ENCODE measurements at regions not wholly inside any gene's neighbourhood (a gene's known extent, or its start where the extent isn't known, plus 50 kb on each side); places are given as distances from the start of the nearest gene placed in this dataset.

DNA sequence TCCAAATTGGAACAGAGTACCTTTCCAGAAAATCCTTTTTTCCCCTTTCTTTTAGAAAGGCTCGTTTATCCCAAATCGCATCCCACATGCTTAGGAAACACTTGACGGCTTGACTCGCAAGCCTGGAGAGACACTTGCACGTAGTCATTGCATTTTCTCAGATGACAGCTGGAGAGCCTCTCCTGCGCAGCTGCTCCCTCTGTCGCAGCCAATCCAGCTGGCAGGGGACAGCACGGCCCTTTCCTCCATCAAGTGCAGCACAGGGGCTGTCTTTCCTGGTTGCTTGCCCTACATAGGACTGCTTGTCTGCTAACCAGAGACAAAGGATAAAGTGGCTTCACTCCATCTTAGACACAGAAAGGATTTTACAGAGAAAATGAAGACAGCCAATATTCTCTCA, 77.6 kb upstream of the RGS17 start:
- Histone ChIP-seq H3K27me3 (replicated peaks) (no peaks in the 10 kb centered on the region), H3K36me3 (replicated peaks) (no peaks in the 10 kb centered on the region), H3K27ac (no peak overlapping the region), H3K4me3 (ENCODE audit: low read depth, low read length) (no peak overlapping the region)
- in situ Hi-C loops (cut with HindIII; ENCODE audit: low pct_ligation_motif_present, low sequenced_read_pairs) = no loop called here
- DNase-seq = no peak
- TF ChIP-seq CTCF (IDR thresholded peaks at IDR 0.05; ENCODE audit: low read depth, low read length, missing control alignments) = no peak

DNA sequence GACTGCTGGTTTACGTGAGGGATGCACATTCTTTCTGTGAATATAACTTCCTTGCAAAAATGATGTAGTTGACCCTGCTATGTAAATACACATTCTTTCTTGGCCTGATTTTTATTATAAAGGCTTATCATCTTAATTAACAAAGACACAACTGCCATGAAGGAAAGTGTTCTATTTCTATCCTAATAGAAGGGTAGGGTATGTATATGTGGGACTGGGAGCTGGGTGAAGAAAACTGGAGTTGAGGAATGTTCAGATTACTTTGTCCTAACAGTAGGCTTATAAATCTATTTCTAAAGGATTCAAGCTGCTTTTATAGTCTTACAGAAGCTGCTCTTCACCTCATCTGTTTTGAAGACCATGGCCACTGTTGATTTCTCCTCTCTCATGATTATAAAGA, 76.5 kb upstream of the RGS17 start:
- H3K27ac ChIP-seq = no peak overlapping the region
- H3K27me3 ChIP-seq (replicated peaks) = no peaks in the 10 kb centered on the region
- no peak for DNase-seq
- H3K4me3 ChIP-seq (ENCODE audit: low read depth, low read length) = no peak overlapping the region
- no peaks in the 10 kb centered on the region for H3K36me3 ChIP-seq (replicated peaks)
- in situ Hi-C loops (cut with HindIII; ENCODE audit: low pct_ligation_motif_present, low sequenced_read_pairs) = no loop called here
- TF ChIP-seq CTCF (IDR thresholded peaks at IDR 0.05; ENCODE audit: low read depth, low read length, missing control alignments) = no peak

DNA sequence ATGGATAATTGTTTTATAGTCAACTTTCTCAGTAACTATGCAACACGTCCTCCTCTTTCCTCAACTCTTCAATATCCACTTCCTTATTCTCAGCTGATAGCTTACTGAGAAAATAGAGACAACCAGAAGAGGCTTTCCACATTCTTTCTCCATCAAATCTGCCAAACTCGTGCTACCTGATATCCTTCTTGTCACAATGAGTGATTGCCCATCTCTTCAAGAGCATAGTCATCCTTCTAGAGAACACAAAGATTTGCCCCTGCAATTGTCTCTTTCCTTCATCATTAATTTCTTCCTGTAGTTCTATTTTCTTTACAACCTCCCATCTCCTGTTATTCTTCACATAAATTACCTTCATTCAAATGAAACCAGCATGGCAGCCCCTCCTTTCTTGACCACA, 75.9 kb upstream of the RGS17 start:
- Histone ChIP-seq H3K27me3 (replicated peaks) (no peaks in the 10 kb centered on the region), H3K36me3 (replicated peaks) (no peaks in the 10 kb centered on the region), H3K4me3 (ENCODE audit: low read depth, low read length) (no peak overlapping the region), H3K27ac (no peak overlapping the region)
- TF ChIP-seq CTCF (IDR thresholded peaks at IDR 0.05; ENCODE audit: low read depth, low read length, missing control alignments) = no peak
- in situ Hi-C loops (cut with HindIII; ENCODE audit: low pct_ligation_motif_present, low sequenced_read_pairs) = no loop called here
- DNase-seq = no peak

DNA sequence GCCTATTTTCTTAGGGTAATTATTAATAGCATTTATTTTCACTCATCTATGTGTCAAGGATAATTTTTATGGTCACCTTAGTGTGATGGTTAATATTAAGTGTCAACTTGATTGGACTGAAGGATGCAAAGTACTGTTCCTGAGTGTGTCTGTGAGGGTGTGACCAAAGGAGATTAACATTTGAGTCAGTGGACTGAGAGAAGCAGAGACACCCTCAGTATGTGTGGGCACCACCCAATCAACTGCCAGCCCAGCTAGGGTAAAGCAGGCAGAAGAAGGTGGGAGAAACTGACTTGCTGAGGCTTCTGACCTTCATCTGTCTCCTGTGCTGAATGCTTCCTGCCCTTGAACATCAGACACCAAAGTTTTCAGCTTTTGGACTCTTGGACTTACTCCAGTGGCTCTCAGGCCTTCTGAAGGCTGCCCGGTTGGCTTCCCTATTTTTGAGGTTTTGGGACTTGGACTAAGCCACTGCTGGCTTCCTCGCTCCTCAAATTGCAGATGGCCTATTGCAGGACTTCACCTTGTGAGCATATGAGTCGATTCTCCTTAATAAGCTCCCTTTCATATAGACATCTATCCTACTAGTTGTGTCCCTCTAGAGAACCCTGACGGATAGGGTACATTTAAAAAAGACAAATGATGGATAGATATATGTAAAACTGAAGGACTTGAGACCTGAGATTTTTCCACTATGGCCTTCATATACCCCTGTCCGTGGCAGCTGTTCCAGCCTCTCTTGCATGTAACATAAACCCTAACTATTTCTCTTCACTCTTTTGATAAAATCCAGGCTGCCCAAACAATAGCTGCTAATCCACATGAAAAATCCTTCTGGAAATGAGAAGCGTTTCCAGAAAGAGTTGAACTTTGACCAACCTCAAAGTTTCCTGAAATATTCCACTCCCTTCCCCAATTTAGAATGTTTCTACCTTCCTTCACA, 62.1 kb upstream of the RGS17 start:
- no peak overlapping the region for H3K4me3 ChIP-seq (ENCODE audit: low read depth, low read length)
- DNase-seq = no peak
- no peaks in the 10 kb centered on the region for H3K27me3 ChIP-seq (replicated peaks)
- TF ChIP-seq CTCF (IDR thresholded peaks at IDR 0.05; ENCODE audit: low read depth, low read length, missing control alignments) = no peak
- in situ Hi-C loops (cut with HindIII; ENCODE audit: low pct_ligation_motif_present, low sequenced_read_pairs) = no loop called here
- H3K36me3 ChIP-seq (replicated peaks) = no peaks in the 10 kb centered on the region
- H3K27ac ChIP-seq = no peak overlapping the region

- in situ Hi-C loops (cut with HindIII; ENCODE audit: low pct_ligation_motif_present, low sequenced_read_pairs) = no loop called here
- Histone ChIP-seq H3K27ac (no peak overlapping the region), H3K27me3 (replicated peaks) (no peaks in the 10 kb centered on the region), H3K4me3 (ENCODE audit: low read depth, low read length) (no peak overlapping the region), H3K36me3 (replicated peaks) (no peaks in the 10 kb centered on the region)
- TF ChIP-seq CTCF (IDR thresholded peaks at IDR 0.05; ENCODE audit: low read depth, low read length, missing control alignments) = no peak
- no peak for DNase-seq
Observed at GRCh38 chr6:153183925-153184324, 52.8 kb upstream of the RGS17 start.
